WTC11 (cell line): ENCODE measurements at regions not wholly inside any gene's neighbourhood (a gene's known extent, or its start where the extent isn't known, plus 50 kb on each side); places are given as distances from the start of the nearest gene placed in this dataset.
A peak's percentile ranks its signal among the peaks of the same experiment; 100 is the strongest.

Experiments
- ATAC-seq: fragments of 200-7000 bp; cut with Tn5 transposase; 2 replicates; pipeline ENCODE4 v1.10.0; 2021; ENCODE audit warnings: mild to moderate bottlenecking, moderate library complexity
- CTCF ChIA-PET: fragments of 300-600 bp; sonication (Branson Sonifier 250); formaldehyde crosslinking; loops from one replicate; lab custom pipeline; 2021; ENCODE audit warnings: antibody characterized with exemption; lab: Charles Lee
- POLR2A ChIA-PET: fragments of 350-600 bp; sonication (Branson Sonifier 250); formaldehyde crosslinking; loops from one replicate; lab custom pipeline; 2021; ENCODE audit warnings: antibody characterized with exemption; lab: Charles Lee
- DNase-seq: peaks from one replicate; pipeline ENCODE4 v3.0.0; 2021; ENCODE audit warnings: low spot score
- H3K27ac Mint-ChIP-seq: 2 replicates; pipeline ENCODE4 v1.8.0; 2021; ENCODE audit warnings: mixed read lengths
- H3K27me3 Mint-ChIP-seq: 2 replicates; pipeline ENCODE4 v1.8.0; 2021; ENCODE audit warnings: low read depth, mild to moderate bottlenecking, moderate library complexity, mixed read lengths
- H3K36me3 Mint-ChIP-seq: 2 replicates; pipeline ENCODE4 v1.8.0; 2021; ENCODE audit warnings: mixed read lengths
- H3K4me1 Mint-ChIP-seq: 2 replicates; pipeline ENCODE4 v1.8.0; 2022; ENCODE audit warnings: mixed read lengths
- H3K4me3 Mint-ChIP-seq: 2 replicates; pipeline ENCODE4 v1.8.0; 2021; ENCODE audit warnings: mild to moderate bottlenecking, moderate library complexity, mixed read lengths
- H3K9me3 Mint-ChIP-seq: 2 replicates; pipeline ENCODE4 v1.8.0; 2021; ENCODE audit warnings: mixed read lengths
- ATF6 ChIP-seq: sonication (generic); formaldehyde crosslinking; IDR thresholded peaks from 2 replicates; pipeline ENCODE4 v1.8.1; 2023; ENCODE audit warnings: mild to moderate bottlenecking, missing genetic modification reagents
- ESRRA ChIP-seq: sonication (generic); formaldehyde crosslinking; IDR thresholded peaks from 2 replicates; pipeline ENCODE4 v1.8.1; 2022; ENCODE audit warnings: mild to moderate bottlenecking, missing genetic modification reagents, borderline replicate concordance
- ETV6 ChIP-seq: sonication (generic); formaldehyde crosslinking; IDR thresholded peaks from 2 replicates; pipeline ENCODE4 v1.8.1; 2022; ENCODE audit warnings: mild to moderate bottlenecking, missing genetic modification reagents
- FOXK1 ChIP-seq: sonication (generic); formaldehyde crosslinking; IDR thresholded peaks from 2 replicates; pipeline ENCODE4 v1.8.0; 2022; ENCODE audit warnings: mild to moderate bottlenecking, moderate library complexity, missing genetic modification reagents
- GTF2I ChIP-seq: fragments of 250-450 bp; sonication (Bioruptor Pico); conservative IDR thresholded peaks from 2 replicates; pipeline ENCODE4 v1.4.0; 2021; ENCODE audit warnings: mild to moderate bottlenecking
- MAX ChIP-seq: sonication (generic); formaldehyde crosslinking; IDR thresholded peaks from 2 replicates; pipeline ENCODE4 v1.8.0; 2022; ENCODE audit warnings: mild to moderate bottlenecking, missing genetic modification reagents
- NR1H2 ChIP-seq: sonication (generic); formaldehyde crosslinking; IDR thresholded peaks from 2 replicates; pipeline ENCODE4 v1.9.0; 2021; ENCODE audit warnings: mild to moderate bottlenecking, moderate library complexity, missing genetic modification reagents
- TP53 ChIP-seq: sonication (generic); formaldehyde crosslinking; IDR thresholded peaks from 2 replicates; pipeline ENCODE4 v1.8.1; 2023; ENCODE audit warnings: mild to moderate bottlenecking, missing genetic modification reagents
- ZNF532 ChIP-seq: fragments of 250-450 bp; sonication (Bioruptor Pico); IDR thresholded peaks from 2 replicates; pipeline ENCODE4 v1.9.0; 2021; ENCODE audit warnings: mild to moderate bottlenecking, borderline replicate concordance

GRCh38 chr5:20434786-20435185 lies 446.8 kb upstream of the CDH18 start (continued):
- TF ChIP-seq ATF6 (CRISPR knock-in tag), result no peak
- no peak for TF ChIP-seq NR1H2 (CRISPR knock-in tag)
- no peak for TF ChIP-seq ETV6 (CRISPR knock-in tag)
- TF ChIP-seq GTF2I (CRISPR knock-in tag), result no peak
- TF ChIP-seq TP53 (CRISPR knock-in tag), result no peak
- no peak for TF ChIP-seq ESRRA
- TF ChIP-seq MAX (CRISPR knock-in tag), result no peak
- no peak for TF ChIP-seq FOXK1 (CRISPR knock-in tag)

- peak; percentile 41 for ATAC-seq
- POLR2A ChIA-PET, result interaction anchor here (0.7 kb wide), 1 partner anchor 756 kb away, joined by 3 read pairs; no protein-coding TSS in a partner anchor
- Mint-ChIP-seq H3K9me3 (0 out of 2 replicates have a peak, but pooled peaks cover 4% of the 10 kb centered on the region), H3K27ac (no peak overlapping the region), H3K27me3 (no peaks in the 10 kb centered on the region), H3K4me3 (no peak overlapping the region), H3K4me1 (peaks cover 5% of the 10 kb centered on the region), H3K36me3 (no peaks in the 10 kb centered on the region)
- TF ChIP-seq ZNF532, result no peak
- CTCF ChIA-PET, result no interaction called here
- no peak for DNase-seq
Measured at GRCh38 chr5:20420991-20421595, 433.1 kb upstream of the CDH18 start.
